SK-N-SH (cell line): ENCODE measurements at regions not wholly inside any gene's neighbourhood (a gene's known extent, or its start where the extent isn't known, plus 50 kb on each side); places are given as distances from the start of the nearest gene placed in this dataset.

Source experiments
- EP300 ChIP-seq, 2 experiments: IDR thresholded peaks; 2 replicates each; pipeline versions ENCODE4 v1.4.0 to v1.6.1; 2012; ENCODE audit warnings: borderline replicate concordance in 1 of 2, low read depth in 1 of 2, low read length in 1 of 2
- JUND ChIP-seq: IDR thresholded peaks from 2 replicates; pipeline ENCODE4 v1.4.0; 2012
- MAX ChIP-seq: IDR thresholded peaks from 2 replicates; pipeline ENCODE4 v1.4.0; 2012; ENCODE audit warnings: low read depth
- RAD21 ChIP-seq: IDR thresholded peaks from 2 replicates; pipeline ENCODE4 v1.6.1; 2012; ENCODE audit warnings: mild to moderate bottlenecking, low read length
- TAF1 ChIP-seq: IDR thresholded peaks from 2 replicates; pipeline ENCODE4 v1.6.1; 2012; ENCODE audit warnings: low read depth, mild to moderate bottlenecking, low read length, moderate library complexity, borderline replicate concordance
- TCF12 ChIP-seq: IDR thresholded peaks from 2 replicates; pipeline ENCODE4 v1.4.0; 2012
- YY1 ChIP-seq: IDR thresholded peaks from 2 replicates; pipeline ENCODE4 v1.4.0; 2012; ENCODE audit warnings: low read depth, mild to moderate bottlenecking
- TF ChIP-seq, protein P1 (sequence below): fragments of 200-600 bp; sonication (generic); IDR thresholded peaks from 2 replicates; pipeline ENCODE4 v1.6.1; 2017; ENCODE audit warnings: antibody characterized with exemption, mild to moderate bottlenecking, moderate library complexity

- no peak for TF ChIP-seq MAX
- TF ChIP-seq YY1: no peak
- TF ChIP-seq RAD21: no peak
- TF ChIP-seq, protein P1, sequence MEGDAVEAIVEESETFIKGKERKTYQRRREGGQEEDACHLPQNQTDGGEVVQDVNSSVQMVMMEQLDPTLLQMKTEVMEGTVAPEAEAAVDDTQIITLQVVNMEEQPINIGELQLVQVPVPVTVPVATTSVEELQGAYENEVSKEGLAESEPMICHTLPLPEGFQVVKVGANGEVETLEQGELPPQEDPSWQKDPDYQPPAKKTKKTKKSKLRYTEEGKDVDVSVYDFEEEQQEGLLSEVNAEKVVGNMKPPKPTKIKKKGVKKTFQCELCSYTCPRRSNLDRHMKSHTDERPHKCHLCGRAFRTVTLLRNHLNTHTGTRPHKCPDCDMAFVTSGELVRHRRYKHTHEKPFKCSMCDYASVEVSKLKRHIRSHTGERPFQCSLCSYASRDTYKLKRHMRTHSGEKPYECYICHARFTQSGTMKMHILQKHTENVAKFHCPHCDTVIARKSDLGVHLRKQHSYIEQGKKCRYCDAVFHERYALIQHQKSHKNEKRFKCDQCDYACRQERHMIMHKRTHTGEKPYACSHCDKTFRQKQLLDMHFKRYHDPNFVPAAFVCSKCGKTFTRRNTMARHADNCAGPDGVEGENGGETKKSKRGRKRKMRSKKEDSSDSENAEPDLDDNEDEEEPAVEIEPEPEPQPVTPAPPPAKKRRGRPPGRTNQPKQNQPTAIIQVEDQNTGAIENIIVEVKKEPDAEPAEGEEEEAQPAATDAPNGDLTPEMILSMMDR: no peak
- TF ChIP-seq EP300 (IDR thresholded peaks at IDR 0.05; ENCODE audit: borderline replicate concordance in 1 of 2, low read depth in 1 of 2, low read length in 1 of 2): no peak
- TF ChIP-seq JUND: no peak
- no peak for TF ChIP-seq TAF1
- no peak for TF ChIP-seq TCF12
Measured at GRCh38 chr6:71556141-71556540, 267.5 kb downstream of the OGFRL1 start.
